Mucosa of gallbladder (tissue), 1 donor: ENCODE measurements at regions not wholly inside any gene's neighbourhood (a gene's known extent, or its start where the extent isn't known, plus 50 kb on each side); places are given as distances from the start of the nearest gene placed in this dataset.
"Not testable (repeated sequence)": the region's sequence is repeated elsewhere in the genome, so short reads cannot be mapped to it uniquely, and the experiment has no call there.

ENCODE experiments used
- DNase-seq: peaks from one replicate; pipeline ENCODE4 v3.0.0-alpha.2; 2020; ENCODE audit warnings: low spot score
- donor health status: DM: no; HTN: no; CAD: no.

DNA sequence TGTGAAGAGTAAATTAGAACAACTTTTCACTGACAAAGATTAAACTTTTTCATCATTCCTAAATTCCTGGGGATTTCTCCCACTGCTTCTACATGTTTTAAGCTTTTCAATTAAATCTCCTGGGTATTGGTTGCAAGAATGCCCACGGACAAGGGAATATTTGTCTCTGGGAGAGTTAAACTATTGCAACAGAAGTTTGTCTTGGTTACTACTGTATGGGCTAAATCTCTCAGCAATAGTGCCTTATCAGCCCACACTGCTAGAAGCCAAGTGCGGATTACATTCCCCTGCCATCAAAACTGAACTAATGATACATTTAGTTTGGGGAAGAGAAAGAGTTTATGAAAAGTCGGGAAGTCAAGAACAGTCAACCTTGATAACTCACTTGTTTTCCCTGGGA, 528.2 kb upstream of the C9orf72 start:
- DNase-seq, result no peak

DNA sequence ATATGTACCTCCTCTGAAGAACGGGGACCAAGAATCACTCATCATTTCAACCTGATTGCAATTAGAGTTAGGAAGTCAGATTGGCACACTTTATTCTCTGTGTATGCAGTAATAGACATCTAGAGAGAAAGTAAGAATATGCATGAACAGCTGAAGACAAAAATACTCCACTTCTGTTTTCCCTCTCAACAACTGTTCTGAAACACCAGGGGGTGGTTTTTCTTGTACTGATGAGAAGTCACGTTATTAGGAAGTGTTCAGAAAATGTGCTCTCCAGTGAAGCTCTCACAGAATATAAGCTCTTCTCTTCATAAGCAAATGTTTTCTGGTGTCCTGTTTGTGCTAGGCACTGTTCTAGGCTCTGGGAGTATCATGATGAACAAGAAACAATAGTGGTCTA, 531.7 kb upstream of the C9orf72 start:
- no peak for DNase-seq

DNA sequence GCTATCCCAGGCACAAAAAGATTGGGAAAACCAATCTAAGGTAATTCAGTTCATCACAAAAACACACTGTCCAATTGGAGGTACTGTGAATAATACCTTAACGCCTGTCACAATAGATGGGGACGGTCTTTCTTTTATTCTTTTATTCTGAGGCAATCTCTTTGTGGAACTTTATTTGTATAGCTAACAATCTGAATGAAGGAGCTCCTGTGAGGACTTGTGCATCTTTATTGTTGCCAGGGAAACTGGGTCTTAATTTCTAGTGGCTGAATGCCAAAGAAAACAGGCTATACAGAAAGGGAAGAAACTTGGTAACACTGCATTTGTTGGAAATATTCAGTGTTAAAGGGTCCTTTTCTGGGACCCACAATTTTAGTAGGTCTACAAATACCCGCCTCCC, 546.9 kb upstream of the C9orf72 start:
- DNase-seq, result no peak

- DNase-seq, result no peak
These were observed 547.3 kb upstream of the C9orf72 start for GRCh38 chr9:28120626-28121025.

GRCh38 chr9:28121366-28121765, 548.1 kb upstream of the C9orf72 start:
- no peak for DNase-seq

DNA sequence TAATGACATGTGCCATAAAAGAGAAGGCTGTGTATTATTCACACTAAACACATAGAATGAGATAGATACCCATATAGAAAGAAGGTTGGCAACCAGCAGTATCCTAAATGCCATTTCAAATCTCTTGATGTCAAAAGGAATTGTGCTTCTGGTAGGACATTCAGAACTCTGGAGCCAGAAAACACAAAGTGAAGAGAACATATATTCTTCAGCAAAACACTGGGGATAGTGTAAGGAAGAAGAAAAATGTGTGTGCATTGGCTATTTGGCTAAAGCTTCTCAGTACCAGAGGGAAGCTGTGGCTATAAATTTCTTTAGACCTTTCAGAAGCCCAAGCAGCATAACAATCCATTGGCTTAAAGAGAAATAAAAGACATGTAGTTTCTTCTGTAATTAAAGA, 551.6 kb upstream of the C9orf72 start:
- DNase-seq, result no peak

DNA sequence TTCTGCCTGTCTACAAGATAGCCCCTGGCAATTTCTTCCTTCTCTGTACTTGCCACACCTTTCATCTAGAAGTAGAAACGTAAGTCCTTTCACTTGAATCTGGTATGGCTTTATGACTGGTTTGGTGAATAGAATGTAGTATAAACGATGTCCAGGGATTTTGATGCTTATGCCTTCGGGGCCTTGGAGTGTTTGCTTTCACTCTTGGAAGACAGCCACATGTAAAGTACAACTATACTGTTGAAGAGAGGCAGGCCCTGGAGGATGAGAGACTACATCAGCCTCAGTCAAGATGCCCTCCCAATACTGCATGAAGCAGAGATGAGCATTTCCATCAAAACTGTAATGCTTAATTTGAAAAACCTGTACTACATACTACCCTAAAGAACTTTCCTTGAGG, 553.8 kb upstream of the C9orf72 start:
- DNase-seq, result no peak

DNA sequence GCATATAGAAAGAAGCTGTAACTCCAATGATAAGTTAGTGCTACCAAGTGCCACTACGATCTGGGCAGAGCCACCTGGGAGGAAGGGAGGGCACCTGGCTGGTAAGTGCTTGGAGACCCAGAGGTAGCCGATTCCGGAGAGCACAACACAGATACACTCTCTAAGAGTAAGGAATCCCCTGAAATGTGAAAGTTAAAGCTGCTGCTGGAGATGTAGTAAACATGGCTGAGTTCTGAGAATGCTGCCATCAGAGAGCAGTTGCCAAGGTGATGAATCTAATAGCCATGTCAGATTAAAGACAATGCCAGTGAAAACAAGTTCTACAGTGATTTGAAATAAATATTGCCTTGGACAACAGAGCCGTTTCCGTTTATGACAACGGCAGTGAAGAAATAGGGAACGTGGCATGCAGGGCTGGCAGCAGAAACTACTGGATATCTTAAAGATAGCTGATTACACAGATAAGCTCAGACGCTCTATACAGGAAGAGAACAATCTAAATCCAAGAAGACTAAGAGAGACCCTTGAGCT, 561.2 kb upstream of the C9orf72 start:
- no peak for DNase-seq

- DNase-seq, result no peak
These were observed 562.3 kb upstream of the C9orf72 start for GRCh38 chr9:28135549-28135948.

DNA sequence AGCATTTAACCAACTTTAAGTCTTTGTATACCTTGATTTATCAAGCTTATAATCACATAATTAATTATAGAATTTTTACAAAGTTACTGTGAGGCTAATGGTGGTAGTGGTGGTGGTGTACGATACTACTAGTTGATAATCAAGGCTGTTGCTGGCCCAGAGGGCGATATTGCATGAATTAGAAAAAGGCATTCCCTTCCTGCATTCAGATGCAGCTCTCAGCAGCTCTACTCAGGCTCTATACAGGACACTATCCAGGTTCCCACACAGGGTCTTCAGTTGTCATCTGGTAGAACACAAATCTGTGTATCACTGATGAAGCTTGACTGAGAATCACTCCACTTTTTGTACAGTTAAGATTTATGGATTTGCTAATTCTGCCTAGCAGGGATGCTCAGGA, 562.8 kb upstream of the C9orf72 start:
- no peak for DNase-seq

DNA sequence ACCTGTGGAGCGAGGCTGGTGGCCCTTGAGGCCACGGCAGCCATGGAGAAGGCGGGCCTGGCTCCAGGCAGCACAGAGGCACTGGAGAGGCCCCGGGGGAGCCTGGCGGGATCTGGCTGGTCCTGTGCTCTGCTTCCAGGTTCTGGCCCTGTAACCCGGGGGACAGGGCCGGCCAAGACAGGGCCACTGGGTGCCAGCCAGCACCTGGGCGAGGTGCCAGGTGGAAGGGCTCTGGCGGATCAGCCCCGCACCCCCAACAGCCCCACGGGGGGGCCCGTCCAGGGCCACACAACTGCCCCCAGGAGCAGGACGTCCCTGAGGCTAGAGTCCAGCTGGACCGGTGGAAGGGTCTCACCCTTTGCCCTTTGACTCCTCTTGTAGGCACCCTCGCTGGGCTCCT, 574.1 kb upstream of the C9orf72 start:
- DNase-seq, result not testable (repeated sequence)

GRCh38 chr9:28147923-28148597, 574.8 kb upstream of the C9orf72 start:
- not testable (repeated sequence) for DNase-seq

- DNase-seq, result not testable (repeated sequence)
These were observed 576.2 kb upstream of the C9orf72 start for GRCh38 chr9:28149361-28150050.

- DNase-seq, result no peak
These were observed 581.8 kb upstream of the C9orf72 start for GRCh38 chr9:28155067-28155466.

DNA sequence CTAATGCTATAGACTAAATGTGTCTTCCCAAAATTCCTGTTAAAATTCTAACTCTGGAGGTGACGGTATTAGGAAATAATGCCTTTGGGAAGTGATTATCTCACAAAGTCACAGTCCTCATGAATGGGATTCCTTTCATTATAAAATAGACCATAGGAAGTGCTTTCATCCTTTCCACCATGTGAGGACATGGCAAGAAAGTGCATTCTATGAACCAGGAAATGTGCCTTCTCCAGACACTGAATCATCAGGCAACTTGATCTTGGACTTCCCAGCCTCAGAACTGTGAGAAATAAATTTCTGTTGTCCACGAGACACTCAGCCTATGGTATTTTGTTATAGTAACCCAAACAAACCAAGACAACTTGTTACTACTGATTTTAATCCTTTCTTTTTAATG, 582.4 kb upstream of the C9orf72 start:
- no peak for DNase-seq

DNA sequence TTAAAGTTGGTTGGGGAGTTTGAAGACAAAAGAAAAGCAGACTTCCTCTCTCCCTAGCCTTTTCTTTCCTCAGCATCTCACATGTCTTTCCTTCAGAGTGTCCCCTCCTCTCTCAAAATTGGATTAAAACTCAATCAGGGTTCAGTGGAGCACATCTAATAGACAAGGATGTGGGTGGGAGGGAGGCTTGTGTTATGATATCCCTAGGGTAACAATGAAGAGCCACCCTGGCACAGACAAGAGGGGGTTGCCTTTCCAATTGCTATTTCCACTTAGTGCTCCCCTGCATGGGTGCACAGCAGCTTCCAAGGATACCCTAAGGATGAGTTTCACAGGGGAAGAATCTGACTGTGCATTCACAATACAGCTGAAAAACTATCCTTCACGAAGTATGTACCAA, 585.2 kb upstream of the C9orf72 start:
- no peak for DNase-seq

DNA sequence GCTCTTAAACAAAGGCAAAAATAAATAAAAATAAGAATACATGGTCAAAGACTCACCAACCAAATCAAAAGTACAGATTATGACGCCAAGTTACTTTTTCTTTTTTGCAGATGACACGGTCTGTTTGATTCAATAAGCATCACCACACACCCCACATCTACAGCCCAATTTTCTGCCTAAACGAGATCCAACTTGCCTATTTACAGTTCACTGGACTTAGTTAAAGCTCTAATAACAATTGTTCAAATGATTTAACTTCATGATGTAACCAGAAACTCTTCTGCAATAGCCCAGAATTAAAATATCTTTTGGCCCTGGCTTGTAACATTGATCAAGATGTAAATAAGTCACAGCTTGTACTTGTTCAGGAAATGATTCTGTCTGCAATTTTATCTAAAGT, 590.3 kb upstream of the C9orf72 start:
- no peak for DNase-seq

- DNase-seq, result no peak
These were observed 592.9 kb upstream of the C9orf72 start for GRCh38 chr9:28166179-28166578.

DNA sequence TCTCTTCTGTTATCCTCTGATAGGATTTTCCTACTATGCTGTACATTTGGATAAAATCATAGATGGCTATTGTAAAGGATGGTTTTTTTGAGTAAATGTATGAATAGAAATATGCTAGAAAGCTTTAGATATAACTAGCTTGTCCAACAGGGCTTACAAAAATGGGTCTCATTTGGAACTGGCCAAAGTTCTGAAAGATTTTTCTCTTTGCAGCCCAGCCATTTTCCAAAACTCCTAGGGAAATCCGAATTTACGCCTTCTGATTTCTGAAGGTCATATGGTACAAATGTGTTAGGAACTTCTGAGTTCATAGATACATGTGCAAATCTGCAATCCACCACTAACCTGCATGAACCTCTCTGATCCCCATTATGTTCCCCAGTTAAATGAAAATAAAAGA, 603.9 kb upstream of the C9orf72 start:
- no peak for DNase-seq

DNA sequence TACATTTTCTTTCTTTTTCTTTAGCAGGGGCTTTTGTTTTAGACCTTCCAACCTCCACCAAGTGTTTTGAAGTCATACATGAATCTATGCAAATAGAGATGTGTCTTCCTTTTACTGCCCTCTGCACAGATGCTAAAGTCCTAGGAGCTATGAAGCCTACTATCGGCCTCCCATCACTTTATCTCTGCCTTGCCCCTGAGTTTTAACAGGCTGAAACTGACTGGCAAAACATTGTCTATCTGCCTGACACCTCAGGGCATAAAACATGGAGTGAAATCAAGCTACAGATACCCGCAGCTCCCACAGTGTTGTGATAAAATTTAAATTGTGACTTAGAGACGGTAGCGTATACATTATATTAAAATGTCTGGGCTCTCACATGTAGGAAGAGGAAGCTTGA, 604.6 kb upstream of the C9orf72 start:
- DNase-seq, result no peak

DNA sequence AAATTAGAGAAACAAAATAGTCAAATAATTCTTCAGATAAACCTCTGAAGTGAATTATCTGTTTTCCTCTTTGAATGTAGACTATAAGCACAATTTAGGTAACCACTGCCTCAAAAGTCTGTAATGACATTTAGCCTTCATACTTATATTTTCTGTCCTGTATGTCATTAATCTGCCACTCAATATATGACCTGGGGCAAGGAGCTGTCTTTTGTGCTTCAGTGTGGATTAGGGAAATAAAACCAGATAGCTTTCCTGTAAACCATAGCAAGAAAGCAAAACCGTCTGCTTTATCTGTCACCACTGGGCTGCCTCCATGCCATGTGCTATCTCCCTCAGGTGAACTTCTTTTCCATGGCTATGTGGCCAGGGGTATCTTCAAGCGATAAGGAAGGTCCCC, 606.6 kb upstream of the C9orf72 start:
- DNase-seq, result no peak

DNA sequence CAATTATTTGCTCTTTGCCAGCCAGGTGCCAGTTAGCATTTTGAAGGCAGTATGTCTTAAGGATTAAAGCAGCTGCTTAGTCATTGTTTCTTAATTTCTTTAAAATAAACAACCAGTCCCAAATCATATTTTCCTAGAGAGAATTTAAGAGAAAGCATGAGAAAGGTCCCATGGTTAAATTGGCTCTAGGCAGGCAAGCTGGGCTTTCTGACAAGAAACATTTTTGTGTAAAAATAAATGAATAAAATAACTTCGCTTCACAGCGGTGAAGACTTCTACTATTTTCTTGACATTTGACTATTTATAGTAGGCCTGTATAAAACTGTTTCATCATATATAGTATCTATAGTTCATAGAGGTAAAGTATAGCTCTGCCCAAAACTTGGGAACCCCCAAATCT, 617.7 kb upstream of the C9orf72 start:
- DNase-seq, result no peak

- no peak for DNase-seq
These were observed 624.4 kb upstream of the C9orf72 start for GRCh38 chr9:28197653-28198052.

DNA sequence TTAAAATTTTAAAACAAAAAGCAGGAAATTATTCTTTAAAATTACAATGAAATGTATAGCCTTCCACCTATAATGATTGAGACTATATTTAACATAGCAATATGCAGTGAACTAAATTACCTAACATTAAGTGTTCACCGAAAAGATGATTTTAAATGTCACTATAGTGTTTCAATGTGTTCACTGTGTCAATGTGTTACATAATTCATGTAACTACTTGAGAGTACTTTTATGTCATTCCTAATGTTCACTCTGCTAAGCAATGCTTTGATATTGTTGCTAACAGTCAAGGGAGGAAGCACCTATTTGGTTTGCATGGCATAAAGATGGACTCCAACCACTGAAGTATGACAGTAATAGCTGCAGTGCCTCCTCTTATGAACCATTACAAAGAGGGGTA, 629.8 kb upstream of the C9orf72 start:
- no peak for DNase-seq
